GM12878 (cell line): ENCODE measurements at regions not wholly inside any gene's neighbourhood (a gene's known extent, or its start where the extent isn't known, plus 50 kb on each side); places are given as distances from the start of the nearest gene placed in this dataset.

Source experiments
- ATAC-seq: fragments of 200-7000 bp; cut with Tn5 transposase; 3 replicates; pipeline ENCODE4 v1.9.1; 2020; ENCODE audit warnings: mild to moderate bottlenecking, moderate library complexity
- BruUV-seq: library from RNA; stranded (reverse); fragments of 400-500 nt; replicated peaks from 2 replicates; lab custom pipeline; 2021; lab: Mats Ljungman, UMichigan
- CTCF ChIA-PET: fragments of 300-600 bp; sonication (Branson Sonifier 250); formaldehyde crosslinking; extraction: SDS; loops from one replicate; lab custom pipeline; 2021; ENCODE audit warnings: inconsistent platforms; lab: Yijun Ruan, JAX
- POLR2A ChIA-PET: fragments of 350-600 bp; formaldehyde crosslinking; extraction: SDS; loops from one replicate; lab custom pipeline; 2021; ENCODE audit warnings: inconsistent platforms; lab: Charles Lee
- RAD21 ChIA-PET: fragments of 300-600 bp; sonication (Branson Sonifier 250); formaldehyde crosslinking; loops from one replicate; lab custom pipeline; 2023; ENCODE audit warnings: antibody characterized with exemption; ENCODE audit not compliant: unreplicated experiment; lab: Charles Lee
- SMC1A ChIA-PET: fragments of 300-600 bp; sonication (Branson Sonifier 250); formaldehyde crosslinking; loops from one replicate; lab custom pipeline; 2023; ENCODE audit not compliant: unreplicated experiment, uncharacterized antibody; lab: Charles Lee
- DNase-seq: peaks from one replicate; pipeline ENCODE4 v3.0.0-alpha.2; 2011; ENCODE audit warnings: low read depth, low spot score
- FAIRE-seq: peaks from 3 replicates; lab custom pipeline; 2011; peaks lifted over from hg19 to GRCh38; lab: Jason Lieb, UNC
- H2AFZ ChIP-seq: 2 replicates; pipeline ENCODE4 v1.6.0; 2011; ENCODE audit warnings: low read depth, low read length, control low read depth; ENCODE audit not compliant: control insufficient read depth
- H3K27ac ChIP-seq: 2 replicates; pipeline ENCODE4 v1.5.1; 2011; ENCODE audit warnings: control low read depth; ENCODE audit not compliant: control insufficient read depth, insufficient read depth
- H3K27me3 ChIP-seq, 2 experiments: replicated peaks in 1 of 2; 2 replicates each; pipeline versions ENCODE4 v1.6.0 to v1.6.1; 2011; ENCODE audit warnings: low read length in 1 of 2; ENCODE audit not compliant: control insufficient read depth in 2 of 2, insufficient read depth in 2 of 2
- H3K36me3 ChIP-seq, 2 experiments: 2 replicates each; pipeline ENCODE4 v1.5.1; 2011; ENCODE audit warnings: low read length in 1 of 2; ENCODE audit not compliant: control insufficient read depth in 2 of 2, insufficient read depth in 2 of 2
- H3K4me1 ChIP-seq: 2 replicates; pipeline ENCODE4 v1.6.1; 2011; ENCODE audit warnings: mild to moderate bottlenecking, low read length, moderate library complexity, mixed read lengths; ENCODE audit not compliant: control insufficient read depth, insufficient read depth
- H3K4me2 ChIP-seq: 2 replicates; pipeline ENCODE4 v1.6.0; 2011; ENCODE audit warnings: control low read depth; ENCODE audit not compliant: control insufficient read depth, insufficient read depth
- H3K4me3 ChIP-seq: fragments of 200-600 bp; sonication (generic); 2 replicates; pipeline ENCODE4 v1.5.1; 2016
- H3K79me2 ChIP-seq: 2 replicates; pipeline ENCODE4 v1.6.0; 2011; ENCODE audit warnings: low read length; ENCODE audit not compliant: control insufficient read depth, insufficient read depth
- H3K9ac ChIP-seq: 2 replicates; pipeline ENCODE4 v1.8.0; 2011; ENCODE audit warnings: low read length, control low read depth, mixed read lengths; ENCODE audit not compliant: control insufficient read depth, insufficient read depth
- H3K9me3 ChIP-seq: replicated peaks from 3 replicates; pipeline ENCODE4 v1.5.1; 2011; ENCODE audit warnings: mild to moderate bottlenecking, low read length; ENCODE audit not compliant: control insufficient read depth, insufficient read depth
- H4K20me1 ChIP-seq: 2 replicates; pipeline ENCODE4 v1.6.0; 2011; ENCODE audit not compliant: control insufficient read depth, insufficient read depth
- ATF3 ChIP-seq: IDR thresholded peaks from 2 replicates; pipeline ENCODE4 v1.6.1; 2011; ENCODE audit warnings: low read depth, mild to moderate bottlenecking, low read length, moderate library complexity, borderline replicate concordance; ENCODE audit errors: extremely low read depth
- CBFB ChIP-seq: IDR thresholded peaks from 2 replicates; pipeline ENCODE4 v1.6.1; 2016; ENCODE audit warnings: antibody characterized with exemption, low read depth
- CBX5 ChIP-seq: sonication (generic); IDR thresholded peaks from 2 replicates; pipeline ENCODE4 v1.6.1; 2016; ENCODE audit warnings: low read depth, moderate library complexity, mild to moderate bottlenecking, inconsistent platforms
- CHD1 ChIP-seq: IDR thresholded peaks from 2 replicates; pipeline ENCODE4 v1.6.1; 2012; ENCODE audit warnings: low read depth, low read length, improper control_type of control experiment
- EP300 ChIP-seq, 2 experiments: fragments of 150-350 bp in 1 of 2; IDR thresholded peaks; 2 replicates each; pipeline ENCODE4 v1.6.1; 2011 to 2012; ENCODE audit warnings: low read depth in 2 of 2, low read length in 2 of 2, borderline replicate concordance in 1 of 2, improper control_type of control experiment in 1 of 2, inconsistent platforms in 1 of 2; ENCODE audit not compliant: control insufficient read depth in 1 of 2
- GABPA ChIP-seq: IDR thresholded peaks from 2 replicates; pipeline ENCODE4 v1.6.1; 2014; ENCODE audit warnings: antibody characterized with exemption, low read depth, mild to moderate bottlenecking, inconsistent platforms
- HCFC1 ChIP-seq: fragments of 150-350 bp; IDR thresholded peaks from 2 replicates; pipeline ENCODE4 v1.6.1; 2014; ENCODE audit warnings: low read length
- HDGF ChIP-seq: fragments of 450-650 bp; IDR thresholded peaks from 2 replicates; pipeline ENCODE4 v1.6.1; 2016; ENCODE audit warnings: antibody characterized with exemption
- MAX ChIP-seq: IDR thresholded peaks from 2 replicates; pipeline ENCODE4 v1.6.1; 2012; ENCODE audit warnings: low read depth, low read length, improper control_type of control experiment
- NRF1 ChIP-seq: conservative IDR thresholded peaks from 2 replicates; pipeline ENCODE4 v1.6.1; 2011; ENCODE audit warnings: mild to moderate bottlenecking, low read depth, low read length, improper control_type of control experiment
- PKNOX1 ChIP-seq: fragments of 450-650 bp; IDR thresholded peaks from 2 replicates; pipeline ENCODE4 v1.6.1; 2016; ENCODE audit warnings: mild to moderate bottlenecking
- POLR2AphosphoS5 ChIP-seq: IDR thresholded peaks from 2 replicates; pipeline ENCODE4 v1.6.1; 2011; ENCODE audit warnings: mild to moderate bottlenecking, low read length, inconsistent platforms
- PRDM15 ChIP-seq: fragments of 450-650 bp; formaldehyde crosslinking; IDR thresholded peaks from 2 replicates; pipeline ENCODE4 v1.4.0; 2020; ENCODE audit warnings: mild to moderate bottlenecking, moderate library complexity
- RBBP5 ChIP-seq: fragments of 200-600 bp; sonication (generic); conservative IDR thresholded peaks from 2 replicates; pipeline ENCODE4 v1.6.1; 2016
- RUNX3 ChIP-seq: IDR thresholded peaks from 2 replicates; pipeline ENCODE4 v1.6.1; 2012; ENCODE audit warnings: low read length, inconsistent platforms
- SIX5 ChIP-seq: IDR thresholded peaks from 2 replicates; pipeline ENCODE4 v1.6.1; 2011; ENCODE audit warnings: mild to moderate bottlenecking, low read depth, low read length, moderate library complexity; ENCODE audit not compliant: severe bottlenecking
- SREBF1 ChIP-seq: IDR thresholded peaks from 2 replicates; pipeline ENCODE4 v1.6.1; 2012; ENCODE audit warnings: mild to moderate bottlenecking, low read length
- SUPT20H ChIP-seq: IDR thresholded peaks from 2 replicates; pipeline ENCODE4 v1.6.1; 2011; ENCODE audit warnings: low read depth, mild to moderate bottlenecking, low read length, moderate library complexity, borderline replicate concordance; ENCODE audit not compliant: control insufficient read depth
- TCF12 ChIP-seq: IDR thresholded peaks from 2 replicates; pipeline ENCODE4 v1.6.1; 2011; ENCODE audit warnings: low read depth, mild to moderate bottlenecking, low read length
- ZNF217 ChIP-seq: fragments of 450-650 bp; IDR thresholded peaks from 2 replicates; pipeline ENCODE4 v1.6.1; 2017; ENCODE audit warnings: antibody characterized with exemption, mild to moderate bottlenecking
- WGBS: methylation state at CpG from one replicate; pipeline ENCODE4 v1.1.6; 2016; ENCODE audit warnings: low lambda C conversion rate; ENCODE audit not compliant: insufficient replicate concordance, insufficient coverage; ENCODE audit errors: missing lambda C conversion rate; 5-methylcytosine and 5-hydroxymethylcytosine counted together
- in situ Hi-C: fragments of 300-500 bp; cut with MboI; formaldehyde crosslinking; loops from 9 replicates; pipeline ENCODE4 v1.14.3; 2018; ENCODE audit warnings: mixed read lengths
- intact Hi-C: fragments of 100-400 bp; cut with micrococcal nuclease; formaldehyde crosslinking; loops from one replicate; pipeline ENCODE4 v1.14.2; 2022; ENCODE audit not compliant: unreplicated experiment

DNA sequence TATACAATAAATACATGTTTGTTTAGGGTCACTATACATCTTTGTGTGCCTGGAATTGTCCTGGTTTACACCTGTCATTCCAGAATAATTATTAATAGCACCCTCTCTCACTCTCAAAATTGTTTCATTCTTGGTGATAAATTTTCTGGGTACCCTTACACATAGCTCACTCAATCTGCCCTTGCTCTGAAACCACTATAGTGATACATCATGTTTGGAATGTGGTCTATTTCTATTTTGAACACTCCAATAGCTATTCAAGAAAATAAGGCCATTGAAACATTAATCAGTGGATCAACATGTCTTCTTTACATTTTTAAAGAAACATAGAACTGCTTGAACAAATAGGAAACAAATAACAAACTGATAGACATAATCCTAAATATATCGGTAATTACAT is 158.7 kb downstream of the ARRDC3 start (continued):
- TF ChIP-seq EP300 (IDR thresholded peaks at IDR 0.05; ENCODE audit: borderline replicate concordance in 1 of 2, control insufficient read depth in 1 of 2, low read depth in 2 of 2, low read length in 2 of 2) (no peak), CBX5 (no peak), MAX (no peak), SREBF1 (no peak), CBFB (no peak), RBBP5 (no peak), TCF12 (no peak)

DNA sequence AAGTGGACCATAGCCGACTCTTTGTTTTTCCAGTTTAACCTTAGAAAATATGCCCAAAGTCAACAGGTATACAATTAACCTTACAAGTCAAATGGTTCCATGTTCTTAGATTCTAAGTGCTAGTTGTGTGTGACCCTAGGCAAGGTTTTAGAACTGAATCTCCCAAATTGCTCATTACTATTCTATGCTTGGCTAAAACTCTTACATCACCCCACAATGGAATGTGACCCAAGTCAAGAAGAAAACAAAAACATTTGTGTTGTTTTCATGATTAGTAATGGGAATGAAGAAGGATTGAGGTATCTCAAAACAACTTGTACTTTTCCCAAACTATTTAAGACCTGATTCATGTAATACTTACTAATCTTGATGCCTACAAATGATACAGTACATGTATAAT is 159.2 kb downstream of the ARRDC3 start:
- H3K36me3 ChIP-seq = no peaks in the 10 kb centered on the region
- no peak overlapping the region for H3K27ac ChIP-seq
- SMC1A ChIA-PET = interaction anchor here (0.7 to 2.9 kb wide), 10 partner anchors 8 to 197 kb away, joined by 3 to 24 read pairs (median 4); no protein-coding TSS in a partner anchor
- FAIRE-seq (no peak), ATAC-seq (no peak), DNase-seq (no peak)
- H2AFZ ChIP-seq = no peak overlapping the region
- H3K79me2 ChIP-seq = no peaks in the 10 kb centered on the region
- intact Hi-C loops (no loop called here), in situ Hi-C loops (loop anchor here (5.0 kb wide), 2 partner anchors 122 to 163 kb away; no protein-coding TSS in a partner anchor)
- H4K20me1 ChIP-seq = no peaks in the 10 kb centered on the region
- 65% methylated on average over 1 of the region's 1 CpG for WGBS
- no peak overlapping the region for H3K4me2 ChIP-seq
- RAD21 ChIA-PET = interaction anchor here (1.0 to 3.0 kb wide), 5 partner anchors 37 to 196 kb away, joined by 3 to 31 read pairs (median 5); partner anchors contain the start of gene ARRDC3
- no peak overlapping the region for H3K4me3 ChIP-seq
- no peaks in the 10 kb centered on the region; the same call in 2 of the 3 replicates for H3K9me3 ChIP-seq
- no TSS peak for BruUV-seq
- no peaks in the 10 kb centered on the region; a peak in 1 of 4 replicates for H3K27me3 ChIP-seq
- CTCF ChIA-PET = interaction anchor here (0.7 to 7.2 kb wide), 4 partner anchors 9 to 714 kb away, joined by 3 to 166 read pairs (median 8); partner anchors contain the start of gene ARRDC3
- POLR2A ChIA-PET = interaction anchor here (0.7 kb wide), 1 partner anchor 195 kb away, joined by 7 read pairs; no protein-coding TSS in a partner anchor
- no peak overlapping the region for H3K9ac ChIP-seq
- H3K4me1 ChIP-seq = no peaks in the 10 kb centered on the region
- TF ChIP-seq ATF3 (no peak), PKNOX1 (no peak), NRF1 (no peak), HDGF (no peak), SUPT20H (no peak), HCFC1 (no peak), CHD1 (no peak), RUNX3 (no peak), SIX5 (no peak), PRDM15 (CRISPR knock-in tag) (no peak), ZNF217 (no peak), GABPA (no peak), POLR2AphosphoS5 (no peak)
